ENCODE measurements at regions not wholly inside any gene's neighbourhood (a gene's known extent, or its start where the extent isn't known, plus 50 kb on each side); places are given as distances from the start of the nearest gene placed in this dataset.

DNA sequence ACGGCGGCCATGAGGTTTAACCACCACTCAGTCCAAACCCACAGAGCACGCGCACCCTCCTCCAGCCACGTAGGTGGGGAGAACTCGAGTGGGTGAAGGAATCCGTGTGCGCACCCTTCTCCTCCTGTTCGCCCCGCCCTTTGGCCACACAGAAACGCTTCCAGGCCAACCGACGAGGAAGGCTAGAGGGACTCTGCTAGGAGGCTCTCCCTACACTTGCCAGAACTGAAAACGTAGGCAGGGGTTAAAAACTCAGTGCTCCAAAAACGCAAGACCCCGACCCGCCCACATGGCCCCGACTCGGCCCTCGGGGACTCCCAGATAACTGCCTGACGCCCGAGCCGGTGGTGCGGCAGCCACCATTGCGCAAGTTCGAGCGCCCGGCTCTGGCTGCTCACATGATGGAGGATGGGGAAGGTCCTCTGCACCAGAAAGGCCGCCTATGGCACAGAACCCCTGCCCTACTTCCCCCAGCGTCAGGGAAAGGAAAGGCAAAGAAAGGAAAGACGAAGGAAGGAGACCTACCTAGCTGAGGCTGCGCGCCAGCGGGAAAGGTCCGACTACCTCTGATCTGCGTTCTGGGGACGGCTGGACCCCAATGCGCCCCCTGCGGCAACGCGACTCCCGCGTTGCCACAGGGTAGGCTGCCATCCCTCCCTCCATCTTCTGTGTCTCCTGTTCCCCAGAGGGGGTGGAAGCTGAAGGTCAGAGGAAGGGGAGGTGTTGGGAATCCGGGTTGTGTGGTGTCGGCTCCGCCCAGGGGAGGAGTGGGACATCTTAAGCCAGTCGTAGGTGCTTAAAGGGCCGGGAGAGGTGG, 201.9 kb upstream of the AGTR2 start (continued):
- TF ChIP-seq, protein P1, sequence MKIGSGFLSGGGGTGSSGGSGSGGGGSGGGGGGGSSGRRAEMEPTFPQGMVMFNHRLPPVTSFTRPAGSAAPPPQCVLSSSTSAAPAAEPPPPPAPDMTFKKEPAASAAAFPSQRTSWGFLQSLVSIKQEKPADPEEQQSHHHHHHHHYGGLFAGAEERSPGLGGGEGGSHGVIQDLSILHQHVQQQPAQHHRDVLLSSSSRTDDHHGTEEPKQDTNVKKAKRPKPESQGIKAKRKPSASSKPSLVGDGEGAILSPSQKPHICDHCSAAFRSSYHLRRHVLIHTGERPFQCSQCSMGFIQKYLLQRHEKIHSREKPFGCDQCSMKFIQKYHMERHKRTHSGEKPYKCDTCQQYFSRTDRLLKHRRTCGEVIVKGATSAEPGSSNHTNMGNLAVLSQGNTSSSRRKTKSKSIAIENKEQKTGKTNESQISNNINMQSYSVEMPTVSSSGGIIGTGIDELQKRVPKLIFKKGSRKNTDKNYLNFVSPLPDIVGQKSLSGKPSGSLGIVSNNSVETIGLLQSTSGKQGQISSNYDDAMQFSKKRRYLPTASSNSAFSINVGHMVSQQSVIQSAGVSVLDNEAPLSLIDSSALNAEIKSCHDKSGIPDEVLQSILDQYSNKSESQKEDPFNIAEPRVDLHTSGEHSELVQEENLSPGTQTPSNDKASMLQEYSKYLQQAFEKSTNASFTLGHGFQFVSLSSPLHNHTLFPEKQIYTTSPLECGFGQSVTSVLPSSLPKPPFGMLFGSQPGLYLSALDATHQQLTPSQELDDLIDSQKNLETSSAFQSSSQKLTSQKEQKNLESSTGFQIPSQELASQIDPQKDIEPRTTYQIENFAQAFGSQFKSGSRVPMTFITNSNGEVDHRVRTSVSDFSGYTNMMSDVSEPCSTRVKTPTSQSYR (CRISPR knock-in tag; IDR thresholded peaks at IDR 0.05), result no peak
- TF ChIP-seq CBFB (CRISPR knock-in tag; IDR thresholded peaks at IDR 0.05; ENCODE audit: low read depth) (no peak), TCF7 (CRISPR knock-in tag; IDR thresholded peaks at IDR 0.05; ENCODE audit: low read depth) (no peak), NFE2L1 (CRISPR knock-in tag; IDR thresholded peaks at IDR 0.05) (no peak), JAZF1 (CRISPR knock-in tag; IDR thresholded peaks at IDR 0.05) (no peak), HMGA2 (CRISPR knock-in tag; IDR thresholded peaks at IDR 0.05) (no peak), KAT7 (CRISPR knock-in tag; IDR thresholded peaks at IDR 0.05; ENCODE audit: borderline replicate concordance) (no peak), ZNF416 (CRISPR knock-in tag; IDR thresholded peaks at IDR 0.05) (no peak), ZNF396 (CRISPR knock-in tag; IDR thresholded peaks at IDR 0.05; ENCODE audit: borderline replicate concordance) (no peak), ATF1 (CRISPR knock-in tag; IDR thresholded peaks at IDR 0.05) (no peak), ZBTB21 (CRISPR knock-in tag; IDR thresholded peaks at IDR 0.05; ENCODE audit: borderline replicate concordance) (no peak), ETV6 (CRISPR knock-in tag; IDR thresholded peaks at IDR 0.05) (peak; percentile 64; the same call in 1 of the 2 replicates), TEAD4 (CRISPR knock-in tag; IDR thresholded peaks at IDR 0.05) (no peak), GABPB1 (CRISPR knock-in tag; IDR thresholded peaks at IDR 0.05) (no peak), TP53 (CRISPR knock-in tag; IDR thresholded peaks at IDR 0.05) (no peak), FOXK1 (CRISPR knock-in tag; IDR thresholded peaks at IDR 0.05) (peak; percentile 21; the same call in 1 of the 2 replicates)
- TF ChIP-seq, protein P2, sequence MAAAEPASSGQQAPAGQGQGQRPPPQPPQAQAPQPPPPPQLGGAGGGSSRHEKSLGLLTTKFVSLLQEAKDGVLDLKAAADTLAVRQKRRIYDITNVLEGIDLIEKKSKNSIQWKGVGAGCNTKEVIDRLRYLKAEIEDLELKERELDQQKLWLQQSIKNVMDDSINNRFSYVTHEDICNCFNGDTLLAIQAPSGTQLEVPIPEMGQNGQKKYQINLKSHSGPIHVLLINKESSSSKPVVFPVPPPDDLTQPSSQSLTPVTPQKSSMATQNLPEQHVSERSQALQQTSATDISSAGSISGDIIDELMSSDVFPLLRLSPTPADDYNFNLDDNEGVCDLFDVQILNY (CRISPR knock-in tag; IDR thresholded peaks at IDR 0.05), result no peak
- TF ChIP-seq, protein P3, sequence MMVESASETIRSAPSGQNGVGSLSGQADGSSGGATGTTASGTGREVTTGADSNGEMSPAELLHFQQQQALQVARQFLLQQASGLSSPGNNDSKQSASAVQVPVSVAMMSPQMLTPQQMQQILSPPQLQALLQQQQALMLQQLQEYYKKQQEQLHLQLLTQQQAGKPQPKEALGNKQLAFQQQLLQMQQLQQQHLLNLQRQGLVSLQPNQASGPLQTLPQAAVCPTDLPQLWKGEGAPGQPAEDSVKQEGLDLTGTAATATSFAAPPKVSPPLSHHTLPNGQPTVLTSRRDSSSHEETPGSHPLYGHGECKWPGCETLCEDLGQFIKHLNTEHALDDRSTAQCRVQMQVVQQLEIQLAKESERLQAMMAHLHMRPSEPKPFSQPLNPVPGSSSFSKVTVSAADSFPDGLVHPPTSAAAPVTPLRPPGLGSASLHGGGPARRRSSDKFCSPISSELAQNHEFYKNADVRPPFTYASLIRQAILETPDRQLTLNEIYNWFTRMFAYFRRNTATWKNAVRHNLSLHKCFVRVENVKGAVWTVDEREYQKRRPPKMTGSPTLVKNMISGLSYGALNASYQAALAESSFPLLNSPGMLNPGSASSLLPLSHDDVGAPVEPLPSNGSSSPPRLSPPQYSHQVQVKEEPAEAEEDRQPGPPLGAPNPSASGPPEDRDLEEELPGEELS (CRISPR knock-in tag; IDR thresholded peaks at IDR 0.05), result no peak
- TF ChIP-seq, protein P4, sequence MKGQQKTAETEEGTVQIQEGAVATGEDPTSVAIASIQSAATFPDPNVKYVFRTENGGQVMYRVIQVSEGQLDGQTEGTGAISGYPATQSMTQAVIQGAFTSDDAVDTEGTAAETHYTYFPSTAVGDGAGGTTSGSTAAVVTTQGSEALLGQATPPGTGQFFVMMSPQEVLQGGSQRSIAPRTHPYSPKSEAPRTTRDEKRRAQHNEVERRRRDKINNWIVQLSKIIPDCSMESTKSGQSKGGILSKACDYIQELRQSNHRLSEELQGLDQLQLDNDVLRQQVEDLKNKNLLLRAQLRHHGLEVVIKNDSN (CRISPR knock-in tag; IDR thresholded peaks at IDR 0.05), result no peak
- TF ChIP-seq, protein P5, sequence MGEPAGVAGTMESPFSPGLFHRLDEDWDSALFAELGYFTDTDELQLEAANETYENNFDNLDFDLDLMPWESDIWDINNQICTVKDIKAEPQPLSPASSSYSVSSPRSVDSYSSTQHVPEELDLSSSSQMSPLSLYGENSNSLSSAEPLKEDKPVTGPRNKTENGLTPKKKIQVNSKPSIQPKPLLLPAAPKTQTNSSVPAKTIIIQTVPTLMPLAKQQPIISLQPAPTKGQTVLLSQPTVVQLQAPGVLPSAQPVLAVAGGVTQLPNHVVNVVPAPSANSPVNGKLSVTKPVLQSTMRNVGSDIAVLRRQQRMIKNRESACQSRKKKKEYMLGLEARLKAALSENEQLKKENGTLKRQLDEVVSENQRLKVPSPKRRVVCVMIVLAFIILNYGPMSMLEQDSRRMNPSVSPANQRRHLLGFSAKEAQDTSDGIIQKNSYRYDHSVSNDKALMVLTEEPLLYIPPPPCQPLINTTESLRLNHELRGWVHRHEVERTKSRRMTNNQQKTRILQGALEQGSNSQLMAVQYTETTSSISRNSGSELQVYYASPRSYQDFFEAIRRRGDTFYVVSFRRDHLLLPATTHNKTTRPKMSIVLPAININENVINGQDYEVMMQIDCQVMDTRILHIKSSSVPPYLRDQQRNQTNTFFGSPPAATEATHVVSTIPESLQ (CRISPR knock-in tag; IDR thresholded peaks at IDR 0.05), result no peak
- TF ChIP-seq, protein P6, sequence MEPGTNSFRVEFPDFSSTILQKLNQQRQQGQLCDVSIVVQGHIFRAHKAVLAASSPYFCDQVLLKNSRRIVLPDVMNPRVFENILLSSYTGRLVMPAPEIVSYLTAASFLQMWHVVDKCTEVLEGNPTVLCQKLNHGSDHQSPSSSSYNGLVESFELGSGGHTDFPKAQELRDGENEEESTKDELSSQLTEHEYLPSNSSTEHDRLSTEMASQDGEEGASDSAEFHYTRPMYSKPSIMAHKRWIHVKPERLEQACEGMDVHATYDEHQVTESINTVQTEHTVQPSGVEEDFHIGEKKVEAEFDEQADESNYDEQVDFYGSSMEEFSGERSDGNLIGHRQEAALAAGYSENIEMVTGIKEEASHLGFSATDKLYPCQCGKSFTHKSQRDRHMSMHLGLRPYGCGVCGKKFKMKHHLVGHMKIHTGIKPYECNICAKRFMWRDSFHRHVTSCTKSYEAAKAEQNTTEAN (CRISPR knock-in tag; IDR thresholded peaks at IDR 0.05), result no peak
- TF ChIP-seq, protein P7, sequence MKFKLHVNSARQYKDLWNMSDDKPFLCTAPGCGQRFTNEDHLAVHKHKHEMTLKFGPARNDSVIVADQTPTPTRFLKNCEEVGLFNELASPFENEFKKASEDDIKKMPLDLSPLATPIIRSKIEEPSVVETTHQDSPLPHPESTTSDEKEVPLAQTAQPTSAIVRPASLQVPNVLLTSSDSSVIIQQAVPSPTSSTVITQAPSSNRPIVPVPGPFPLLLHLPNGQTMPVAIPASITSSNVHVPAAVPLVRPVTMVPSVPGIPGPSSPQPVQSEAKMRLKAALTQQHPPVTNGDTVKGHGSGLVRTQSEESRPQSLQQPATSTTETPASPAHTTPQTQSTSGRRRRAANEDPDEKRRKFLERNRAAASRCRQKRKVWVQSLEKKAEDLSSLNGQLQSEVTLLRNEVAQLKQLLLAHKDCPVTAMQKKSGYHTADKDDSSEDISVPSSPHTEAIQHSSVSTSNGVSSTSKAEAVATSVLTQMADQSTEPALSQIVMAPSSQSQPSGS (CRISPR knock-in tag; IDR thresholded peaks at IDR 0.05; ENCODE audit: borderline replicate concordance, low read depth), result no peak
- TF ChIP-seq, protein P8, sequence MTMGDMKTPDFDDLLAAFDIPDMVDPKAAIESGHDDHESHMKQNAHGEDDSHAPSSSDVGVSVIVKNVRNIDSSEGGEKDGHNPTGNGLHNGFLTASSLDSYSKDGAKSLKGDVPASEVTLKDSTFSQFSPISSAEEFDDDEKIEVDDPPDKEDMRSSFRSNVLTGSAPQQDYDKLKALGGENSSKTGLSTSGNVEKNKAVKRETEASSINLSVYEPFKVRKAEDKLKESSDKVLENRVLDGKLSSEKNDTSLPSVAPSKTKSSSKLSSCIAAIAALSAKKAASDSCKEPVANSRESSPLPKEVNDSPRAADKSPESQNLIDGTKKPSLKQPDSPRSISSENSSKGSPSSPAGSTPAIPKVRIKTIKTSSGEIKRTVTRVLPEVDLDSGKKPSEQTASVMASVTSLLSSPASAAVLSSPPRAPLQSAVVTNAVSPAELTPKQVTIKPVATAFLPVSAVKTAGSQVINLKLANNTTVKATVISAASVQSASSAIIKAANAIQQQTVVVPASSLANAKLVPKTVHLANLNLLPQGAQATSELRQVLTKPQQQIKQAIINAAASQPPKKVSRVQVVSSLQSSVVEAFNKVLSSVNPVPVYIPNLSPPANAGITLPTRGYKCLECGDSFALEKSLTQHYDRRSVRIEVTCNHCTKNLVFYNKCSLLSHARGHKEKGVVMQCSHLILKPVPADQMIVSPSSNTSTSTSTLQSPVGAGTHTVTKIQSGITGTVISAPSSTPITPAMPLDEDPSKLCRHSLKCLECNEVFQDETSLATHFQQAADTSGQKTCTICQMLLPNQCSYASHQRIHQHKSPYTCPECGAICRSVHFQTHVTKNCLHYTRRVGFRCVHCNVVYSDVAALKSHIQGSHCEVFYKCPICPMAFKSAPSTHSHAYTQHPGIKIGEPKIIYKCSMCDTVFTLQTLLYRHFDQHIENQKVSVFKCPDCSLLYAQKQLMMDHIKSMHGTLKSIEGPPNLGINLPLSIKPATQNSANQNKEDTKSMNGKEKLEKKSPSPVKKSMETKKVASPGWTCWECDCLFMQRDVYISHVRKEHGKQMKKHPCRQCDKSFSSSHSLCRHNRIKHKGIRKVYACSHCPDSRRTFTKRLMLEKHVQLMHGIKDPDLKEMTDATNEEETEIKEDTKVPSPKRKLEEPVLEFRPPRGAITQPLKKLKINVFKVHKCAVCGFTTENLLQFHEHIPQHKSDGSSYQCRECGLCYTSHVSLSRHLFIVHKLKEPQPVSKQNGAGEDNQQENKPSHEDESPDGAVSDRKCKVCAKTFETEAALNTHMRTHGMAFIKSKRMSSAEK (CRISPR knock-in tag; IDR thresholded peaks at IDR 0.05; ENCODE audit: borderline replicate concordance), result no peak

Data from WTC11 (cell line).